AG04449 (cell line): ENCODE measurements at regions not wholly inside any gene's neighbourhood (a gene's known extent, or its start where the extent isn't known, plus 50 kb on each side); places are given as distances from the start of the nearest gene placed in this dataset.
A peak's percentile ranks its signal among the peaks of the same experiment; 100 is the strongest.

ENCODE experiments used
- CTCF ChIA-PET: fragments of 350-600 bp; formaldehyde crosslinking; extraction: SDS; loops from one replicate; lab custom pipeline; 2021; ENCODE audit warnings: antibody characterized with exemption; lab: Yijun Ruan, JAX
- POLR2A ChIA-PET: fragments of 400-600, 350-600 bp; formaldehyde crosslinking; extraction: SDS; loops from one replicate; lab custom pipeline; 2020; ENCODE audit warnings: antibody characterized with exemption, inconsistent platforms; lab: Yijun Ruan, JAX
- DNase-seq: peaks from one replicate; pipeline ENCODE4 v3.0.0-alpha.2; 2010; ENCODE audit warnings: low read depth, low spot score
- H3K4me3 ChIP-seq: 2 replicates; pipeline ENCODE4 v1.5.1; 2011; ENCODE audit warnings: low read depth, mild to moderate bottlenecking, control low read depth, low read length
- CTCF ChIP-seq: IDR thresholded peaks from one replicate; pipeline ENCODE4 v1.5.1; 2011; ENCODE audit warnings: mild to moderate bottlenecking, moderate library complexity, low read length, control low read depth, inconsistent platforms; ENCODE audit not compliant: insufficient read depth; ENCODE audit errors: missing control alignments

GRCh38 chr5:17395106-17395880 lies 102.7 kb upstream of the TAF11L2 start:
- H3K4me3 ChIP-seq: no peak overlapping the region
- POLR2A ChIA-PET: no interaction called here
- DNase-seq: no peak
- CTCF ChIA-PET: no interaction called here
- no peak for TF ChIP-seq CTCF

- CTCF ChIA-PET: no interaction called here
Observed at GRCh38 chr5:17396247-17396646, 101.8 kb upstream of the TAF11L2 start.

GRCh38 chr5:17398431-17398830 lies 99.6 kb upstream of the TAF11L2 start:
- peak; percentile 65 for DNase-seq
- H3K4me3 ChIP-seq: no peak overlapping the region
- no peak for TF ChIP-seq CTCF
- POLR2A ChIA-PET: interaction anchor here (1.1 kb wide), 1 partner anchor 18 kb away, joined by 4 read pairs; no protein-coding TSS in a partner anchor
- CTCF ChIA-PET: interaction anchor here (1.0 kb wide), 1 partner anchor 182 kb away, joined by 3 read pairs; no protein-coding TSS in a partner anchor

More at GRCh38 chr5:17396247-17396646, 101.8 kb upstream of the TAF11L2 start:
- DNase-seq: no peak
- no peak overlapping the region for H3K4me3 ChIP-seq
- POLR2A ChIA-PET: no interaction called here
- TF ChIP-seq CTCF: no peak

GRCh38 chr5:17398866-17399835 lies 98.9 kb upstream of the TAF11L2 start:
- ChIA-PET CTCF (interaction anchor here (1.0 kb wide), 1 partner anchor 183 kb away, joined by 3 read pairs; no protein-coding TSS in a partner anchor), POLR2A (interaction anchor here (1.1 kb wide), 1 partner anchor 19 kb away, joined by 4 read pairs; no protein-coding TSS in a partner anchor)
- TF ChIP-seq CTCF: no peak
- DNase-seq: no peak
- H3K4me3 ChIP-seq: no peak overlapping the region

GRCh38 chr5:17399931-17400330 lies 98.1 kb upstream of the TAF11L2 start:
- CTCF ChIA-PET: no interaction called here
- TF ChIP-seq CTCF: no peak

More at GRCh38 chr5:17399931-17400330, 98.1 kb upstream of the TAF11L2 start:
- no peak overlapping the region for H3K4me3 ChIP-seq
- POLR2A ChIA-PET: no interaction called here
- DNase-seq: no peak
